ENCODE measurements at regions not wholly inside any gene's neighbourhood (a gene's known extent, or its start where the extent isn't known, plus 50 kb on each side); places are given as distances from the start of the nearest gene placed in this dataset.

DNA sequence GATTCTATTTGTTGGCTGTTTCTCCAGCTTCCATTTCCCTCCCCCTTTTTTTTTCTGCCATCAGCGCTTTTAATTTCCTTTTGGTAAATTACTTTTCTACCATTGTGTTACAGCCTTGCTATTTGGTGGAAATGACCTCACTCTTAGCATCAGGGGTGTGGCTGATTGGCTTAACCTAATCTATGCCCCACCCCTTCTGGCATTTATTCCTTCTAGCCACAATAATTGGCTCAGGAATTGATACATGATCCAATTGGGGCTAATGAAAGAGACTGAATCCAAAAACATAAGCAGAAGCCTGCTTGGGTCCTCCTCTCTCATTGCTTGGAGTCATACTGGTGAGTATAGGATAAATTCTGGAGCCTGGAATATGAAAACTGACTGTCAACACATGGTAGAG, 402.4 kb upstream of the LRRC4C start:
- no peaks in the 10 kb centered on the region for H3K36me3 ChIP-seq
- TF ChIP-seq POLR2A (IDR thresholded peaks at IDR 0.05), result no peak
- TF ChIP-seq, protein P1, sequence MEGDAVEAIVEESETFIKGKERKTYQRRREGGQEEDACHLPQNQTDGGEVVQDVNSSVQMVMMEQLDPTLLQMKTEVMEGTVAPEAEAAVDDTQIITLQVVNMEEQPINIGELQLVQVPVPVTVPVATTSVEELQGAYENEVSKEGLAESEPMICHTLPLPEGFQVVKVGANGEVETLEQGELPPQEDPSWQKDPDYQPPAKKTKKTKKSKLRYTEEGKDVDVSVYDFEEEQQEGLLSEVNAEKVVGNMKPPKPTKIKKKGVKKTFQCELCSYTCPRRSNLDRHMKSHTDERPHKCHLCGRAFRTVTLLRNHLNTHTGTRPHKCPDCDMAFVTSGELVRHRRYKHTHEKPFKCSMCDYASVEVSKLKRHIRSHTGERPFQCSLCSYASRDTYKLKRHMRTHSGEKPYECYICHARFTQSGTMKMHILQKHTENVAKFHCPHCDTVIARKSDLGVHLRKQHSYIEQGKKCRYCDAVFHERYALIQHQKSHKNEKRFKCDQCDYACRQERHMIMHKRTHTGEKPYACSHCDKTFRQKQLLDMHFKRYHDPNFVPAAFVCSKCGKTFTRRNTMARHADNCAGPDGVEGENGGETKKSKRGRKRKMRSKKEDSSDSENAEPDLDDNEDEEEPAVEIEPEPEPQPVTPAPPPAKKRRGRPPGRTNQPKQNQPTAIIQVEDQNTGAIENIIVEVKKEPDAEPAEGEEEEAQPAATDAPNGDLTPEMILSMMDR (IDR thresholded peaks at IDR 0.05), result no peak
- no peak overlapping the region for H3K4me3 ChIP-seq
- H3K9me3 ChIP-seq, result no peaks in the 10 kb centered on the region
- DNase-seq, result no peak
- no peak overlapping the region for H3K27ac ChIP-seq
- H3K4me1 ChIP-seq, result no peaks in the 10 kb centered on the region
- no peaks in the 10 kb centered on the region for H3K27me3 ChIP-seq

GRCh38 chr11:41866525-41866924, 407.1 kb upstream of the LRRC4C start:
- H3K4me1 ChIP-seq, result no peaks in the 10 kb centered on the region
- no peak for DNase-seq
- H3K27ac ChIP-seq, result no peak overlapping the region
- no peaks in the 10 kb centered on the region for H3K9me3 ChIP-seq
- TF ChIP-seq, protein P1 (IDR thresholded peaks at IDR 0.05), result no peak
- no peak for TF ChIP-seq POLR2A (IDR thresholded peaks at IDR 0.05)
- H3K36me3 ChIP-seq, result no peaks in the 10 kb centered on the region
- no peaks in the 10 kb centered on the region for H3K27me3 ChIP-seq
- H3K4me3 ChIP-seq, result no peak overlapping the region

DNA sequence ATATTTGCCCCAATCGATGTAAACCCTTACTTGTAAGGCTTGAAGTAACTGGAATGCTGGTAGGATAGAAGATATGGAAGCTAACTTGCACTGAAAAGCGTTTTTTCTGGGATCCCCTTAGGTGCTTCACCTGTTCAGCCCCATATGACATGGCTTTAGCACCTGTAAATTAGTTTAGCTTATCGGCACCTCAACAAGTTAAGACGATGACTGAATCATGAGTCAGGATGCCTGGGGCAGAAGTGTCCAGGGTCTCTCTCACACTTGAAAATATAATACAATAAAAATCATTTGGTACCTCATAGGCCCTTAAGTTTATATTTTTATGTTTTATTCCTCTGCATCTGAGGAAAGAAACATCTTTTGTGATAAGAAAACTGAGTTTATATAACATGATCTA, 409.2 kb upstream of the LRRC4C start:
- Histone ChIP-seq H3K36me3 (no peaks in the 10 kb centered on the region), H3K9me3 (no peaks in the 10 kb centered on the region), H3K4me3 (no peak overlapping the region), H3K4me1 (no peaks in the 10 kb centered on the region), H3K27ac (no peak overlapping the region), H3K27me3 (no peaks in the 10 kb centered on the region)
- DNase-seq, result no peak
- TF ChIP-seq, protein P1 (IDR thresholded peaks at IDR 0.05), result no peak
- no peak for TF ChIP-seq POLR2A (IDR thresholded peaks at IDR 0.05)

- DNase-seq, result no peak
- no peaks in the 10 kb centered on the region for H3K27me3 ChIP-seq
- H3K36me3 ChIP-seq, result no peaks in the 10 kb centered on the region
- no peak overlapping the region for H3K4me3 ChIP-seq
- TF ChIP-seq, protein P1 (IDR thresholded peaks at IDR 0.05), result no peak
- TF ChIP-seq POLR2A (IDR thresholded peaks at IDR 0.05), result no peak
- no peak overlapping the region for H3K27ac ChIP-seq
- H3K4me1 ChIP-seq, result no peaks in the 10 kb centered on the region
- no peaks in the 10 kb centered on the region for H3K9me3 ChIP-seq
Observed at GRCh38 chr11:41872426-41872825, 413.0 kb upstream of the LRRC4C start.

- no peak overlapping the region for H3K4me3 ChIP-seq
- no peaks in the 10 kb centered on the region for H3K4me1 ChIP-seq
- TF ChIP-seq, protein P1 (IDR thresholded peaks at IDR 0.05), result no peak
- TF ChIP-seq POLR2A (IDR thresholded peaks at IDR 0.05), result no peak
- no peak for DNase-seq
- no peaks in the 10 kb centered on the region for H3K27me3 ChIP-seq
- no peak overlapping the region for H3K27ac ChIP-seq
- H3K36me3 ChIP-seq, result no peaks in the 10 kb centered on the region
- H3K9me3 ChIP-seq, result no peaks in the 10 kb centered on the region
Observed at GRCh38 chr11:41872870-41873269, 413.4 kb upstream of the LRRC4C start.

GRCh38 chr11:41878095-41878494, 418.6 kb upstream of the LRRC4C start:
- Histone ChIP-seq H3K9me3 (no peaks in the 10 kb centered on the region), H3K36me3 (no peaks in the 10 kb centered on the region), H3K27ac (no peak overlapping the region), H3K4me1 (no peaks in the 10 kb centered on the region), H3K4me3 (no peak overlapping the region), H3K27me3 (no peaks in the 10 kb centered on the region)
- DNase-seq, result no peak
- TF ChIP-seq, protein P1 (IDR thresholded peaks at IDR 0.05), result no peak
- no peak for TF ChIP-seq POLR2A (IDR thresholded peaks at IDR 0.05)

All from Peyer's patch (tissue), 4 donors.